Smooth muscle cell (in vitro differentiated cells): ENCODE measurements at regions not wholly inside any gene's neighbourhood (a gene's known extent, or its start where the extent isn't known, plus 50 kb on each side); places are given as distances from the start of the nearest gene placed in this dataset.

Experiments used
- DNase-seq: peaks from one replicate; lab custom pipeline; 2025; ENCODE audit not compliant: unreplicated experiment; lab: John Stamatoyannopoulos, UW
- H2AFZ ChIP-seq: fragments of 200-600 bp; sonication (generic); 2 replicates; pipeline ENCODE4 v1.6.0; 2016; ENCODE audit warnings: antibody characterized with exemption, low read depth, mild to moderate bottlenecking
- H3F3A ChIP-seq: fragments of 200-600 bp; sonication (generic); 2 replicates; pipeline ENCODE4 v1.6.0; 2017; ENCODE audit warnings: antibody characterized with exemption, low read depth
- H3K27ac ChIP-seq: fragments of 200-600 bp; sonication (generic); 2 replicates; pipeline ENCODE4 v1.5.1; 2016; ENCODE audit warnings: low read depth, mild to moderate bottlenecking
- H3K27me3 ChIP-seq: fragments of 200-600 bp; sonication (generic); 2 replicates; pipeline ENCODE4 v1.6.1; 2016; ENCODE audit warnings: low read depth, mild to moderate bottlenecking
- H3K36me3 ChIP-seq: fragments of 200-600 bp; sonication (generic); 2 replicates; pipeline ENCODE4 v1.5.1; 2016; ENCODE audit warnings: low read depth
- H3K4me1 ChIP-seq: fragments of 200-600 bp; sonication (generic); 2 replicates; pipeline ENCODE4 v1.5.1; 2016; ENCODE audit warnings: low read depth
- H3K4me2 ChIP-seq: fragments of 200-600 bp; sonication (generic); 2 replicates; pipeline ENCODE4 v1.6.0; 2016; ENCODE audit warnings: mild to moderate bottlenecking
- H3K4me3 ChIP-seq: fragments of 200-600 bp; sonication (generic); 2 replicates; pipeline ENCODE4 v1.5.1; 2016; ENCODE audit warnings: mild to moderate bottlenecking
- H3K79me2 ChIP-seq: fragments of 200-600 bp; sonication (generic); 2 replicates; pipeline ENCODE4 v1.6.0; 2016; ENCODE audit warnings: low read depth, mild to moderate bottlenecking
- H3K9ac ChIP-seq: fragments of 200-600 bp; sonication (generic); 2 replicates; pipeline ENCODE4 v1.6.0; 2016; ENCODE audit warnings: low read depth
- H3K9me3 ChIP-seq: fragments of 200-600 bp; sonication (generic); replicated peaks from 2 replicates; pipeline ENCODE4 v1.5.1; 2016; ENCODE audit warnings: low read depth
- H4K20me1 ChIP-seq: fragments of 200-600 bp; sonication (generic); 2 replicates; pipeline ENCODE4 v1.6.0; 2016; ENCODE audit warnings: low read depth
- whole genome bisulfite sequencing: methylation state at CpG from one replicate; pipeline ENCODE4 v1.1.7; 2016; ENCODE audit warnings: low lambda C conversion rate; 5-methylcytosine and 5-hydroxymethylcytosine counted together
- TF ChIP-seq, protein P1 (sequence below): fragments of 200-600 bp; sonication (generic); IDR thresholded peaks from 2 replicates; pipeline ENCODE4 v1.5.1; 2017; ENCODE audit warnings: borderline replicate concordance, mild to moderate bottlenecking, antibody characterized with exemption; ENCODE audit not compliant: insufficient read depth, poor library complexity, severe bottlenecking

DNA sequence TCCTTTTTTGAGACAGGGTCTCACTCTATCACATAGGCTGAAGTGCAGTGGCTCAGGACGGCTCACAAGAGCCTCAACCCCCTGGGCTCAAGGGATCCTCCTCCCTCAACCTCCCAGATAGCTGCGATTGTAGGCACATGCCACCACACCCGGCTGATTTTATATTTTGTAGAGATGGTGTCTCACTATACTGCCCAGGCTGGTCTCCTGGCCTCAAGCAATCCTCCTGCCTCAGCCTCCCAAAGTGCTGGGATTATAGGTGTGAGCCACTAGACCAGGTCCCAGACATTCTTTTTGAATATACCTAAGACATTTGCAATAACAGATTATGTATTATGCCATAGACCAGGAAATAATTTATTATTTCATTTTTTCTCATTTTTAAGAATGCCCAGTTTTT lies 58.3 kb upstream of the CDYL start:
- Histone ChIP-seq H3K79me2 (no peaks in the 10 kb centered on the region), H3K36me3 (no peaks in the 10 kb centered on the region), H3K27ac (no peak overlapping the region), H3K9ac (no peak overlapping the region), H3K4me2 (no peak overlapping the region), H4K20me1 (no peaks in the 10 kb centered on the region), H3K27me3 (no peaks in the 10 kb centered on the region), H3F3A (no peaks in the 10 kb centered on the region), H2AFZ (no peak overlapping the region), H3K4me1 (no peaks in the 10 kb centered on the region), H3K9me3 (no peaks in the 10 kb centered on the region), H3K4me3 (no peak overlapping the region)
- TF ChIP-seq, protein P1, sequence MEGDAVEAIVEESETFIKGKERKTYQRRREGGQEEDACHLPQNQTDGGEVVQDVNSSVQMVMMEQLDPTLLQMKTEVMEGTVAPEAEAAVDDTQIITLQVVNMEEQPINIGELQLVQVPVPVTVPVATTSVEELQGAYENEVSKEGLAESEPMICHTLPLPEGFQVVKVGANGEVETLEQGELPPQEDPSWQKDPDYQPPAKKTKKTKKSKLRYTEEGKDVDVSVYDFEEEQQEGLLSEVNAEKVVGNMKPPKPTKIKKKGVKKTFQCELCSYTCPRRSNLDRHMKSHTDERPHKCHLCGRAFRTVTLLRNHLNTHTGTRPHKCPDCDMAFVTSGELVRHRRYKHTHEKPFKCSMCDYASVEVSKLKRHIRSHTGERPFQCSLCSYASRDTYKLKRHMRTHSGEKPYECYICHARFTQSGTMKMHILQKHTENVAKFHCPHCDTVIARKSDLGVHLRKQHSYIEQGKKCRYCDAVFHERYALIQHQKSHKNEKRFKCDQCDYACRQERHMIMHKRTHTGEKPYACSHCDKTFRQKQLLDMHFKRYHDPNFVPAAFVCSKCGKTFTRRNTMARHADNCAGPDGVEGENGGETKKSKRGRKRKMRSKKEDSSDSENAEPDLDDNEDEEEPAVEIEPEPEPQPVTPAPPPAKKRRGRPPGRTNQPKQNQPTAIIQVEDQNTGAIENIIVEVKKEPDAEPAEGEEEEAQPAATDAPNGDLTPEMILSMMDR = no peak
- no peak for DNase-seq
- WGBS = 91% methylated on average over 3 of the region's 3 CpGs

DNA sequence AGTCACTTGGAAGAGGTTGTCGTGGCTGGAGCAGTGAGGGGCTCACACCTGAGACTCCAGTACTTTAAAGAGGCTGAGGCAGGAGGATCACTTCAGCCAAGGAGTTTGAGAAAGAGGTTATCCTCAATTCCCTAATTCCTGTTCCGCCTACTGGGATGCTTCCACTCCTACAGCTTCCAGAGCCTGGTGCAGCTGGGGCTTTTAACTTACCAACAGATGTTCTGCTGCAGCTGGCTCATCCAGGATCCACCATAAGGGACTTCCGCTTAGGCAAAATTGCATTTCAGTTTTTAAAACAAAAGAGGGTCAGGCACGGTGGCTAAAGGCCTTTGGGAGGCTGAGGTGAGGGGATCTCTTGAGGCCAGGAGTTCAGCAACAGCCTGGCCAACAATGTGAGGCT lies 59.1 kb upstream of the CDYL start:
- no peak overlapping the region for H2AFZ ChIP-seq
- no peak overlapping the region for H3K9ac ChIP-seq
- H3K4me3 ChIP-seq = no peak overlapping the region
- no peaks in the 10 kb centered on the region for H3K27me3 ChIP-seq
- TF ChIP-seq, protein P1 = no peak
- no peaks in the 10 kb centered on the region for H3K36me3 ChIP-seq
- no peaks in the 10 kb centered on the region for H3F3A ChIP-seq
- no peaks in the 10 kb centered on the region for H3K9me3 ChIP-seq
- H3K4me1 ChIP-seq = no peaks in the 10 kb centered on the region
- no peaks in the 10 kb centered on the region for H4K20me1 ChIP-seq
- DNase-seq = no peak
- no peaks in the 10 kb centered on the region for H3K79me2 ChIP-seq
- 92% methylated on average over 4 of the region's 4 CpGs for WGBS
- H3K4me2 ChIP-seq = no peak overlapping the region
- no peak overlapping the region for H3K27ac ChIP-seq

DNA sequence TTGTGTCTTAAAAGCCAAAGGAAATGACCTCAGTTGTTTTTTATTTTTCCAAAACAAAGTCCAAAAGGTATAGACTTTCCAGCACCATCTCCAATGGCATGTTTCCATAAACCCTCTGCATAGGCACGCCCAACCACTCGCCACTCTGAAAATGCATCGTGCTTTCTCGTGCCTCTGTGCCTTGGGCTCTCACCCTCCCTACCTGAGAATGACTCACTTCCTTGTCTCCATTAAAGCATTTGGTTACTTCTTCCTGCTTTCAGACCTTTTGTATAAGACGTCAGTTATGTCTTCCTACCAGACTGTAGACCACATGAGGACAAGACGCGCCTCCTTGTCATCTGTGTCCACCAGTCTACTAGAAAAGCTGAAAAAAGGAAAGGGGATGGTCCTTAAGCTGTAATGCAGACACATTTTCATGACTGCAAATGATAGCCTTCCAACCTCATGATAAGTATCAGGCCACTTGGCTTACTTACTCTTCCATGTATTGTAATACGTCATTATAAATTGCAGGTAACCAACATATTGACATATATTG lies 61.2 kb upstream of the CDYL start:
- Histone ChIP-seq H3K79me2 (no peaks in the 10 kb centered on the region), H3K4me2 (no peak overlapping the region), H4K20me1 (no peaks in the 10 kb centered on the region), H3K36me3 (no peaks in the 10 kb centered on the region), H3K4me1 (no peaks in the 10 kb centered on the region), H3K9me3 (no peaks in the 10 kb centered on the region), H3K27ac (peak overlapping the region; percentile 50), H3F3A (no peaks in the 10 kb centered on the region), H3K27me3 (no peaks in the 10 kb centered on the region), H3K4me3 (no peak overlapping the region), H2AFZ (peak overlapping the region; percentile 24), H3K9ac (no peak overlapping the region)
- WGBS = 76% methylated on average over 8 of the region's 8 CpGs
- TF ChIP-seq, protein P1 = no peak
- no peak for DNase-seq

DNA sequence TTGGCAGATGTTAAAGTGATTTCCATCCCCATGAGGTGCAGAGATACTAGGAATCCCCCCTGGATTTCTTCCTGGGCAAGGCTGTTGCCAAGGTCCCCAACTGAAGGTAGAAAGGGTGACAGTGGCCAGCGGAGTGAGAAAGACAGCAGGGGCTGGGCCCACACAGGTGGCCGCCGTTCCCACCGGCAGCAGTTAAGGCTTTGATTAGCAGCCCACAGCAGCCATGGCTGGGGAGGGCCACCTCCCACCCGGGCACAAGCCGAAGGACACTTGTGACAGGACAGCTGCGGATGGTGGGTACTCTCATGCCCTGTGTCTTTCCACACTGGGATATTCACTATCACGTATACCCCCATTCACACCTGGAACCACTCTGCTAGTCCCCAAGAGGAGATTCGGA lies 63.9 kb upstream of the CDYL start:
- Histone ChIP-seq H3K27me3 (no peaks in the 10 kb centered on the region), H3K4me3 (no peak overlapping the region), H3K27ac (no peak overlapping the region), H3K4me2 (no peak overlapping the region), H4K20me1 (no peaks in the 10 kb centered on the region), H3K36me3 (no peaks in the 10 kb centered on the region), H3K4me1 (no peaks in the 10 kb centered on the region), H3K79me2 (no peaks in the 10 kb centered on the region), H3K9ac (no peak overlapping the region), H3F3A (no peaks in the 10 kb centered on the region), H3K9me3 (no peaks in the 10 kb centered on the region), H2AFZ (no peak overlapping the region)
- TF ChIP-seq, protein P1 = no peak
- DNase-seq = no peak
- WGBS = over 99% methylated on average over 9 of the region's 9 CpGs
